ENCODE measurements at regions not wholly inside any gene's neighbourhood (a gene's known extent, or its start where the extent isn't known, plus 50 kb on each side); places are given as distances from the start of the nearest gene placed in this dataset.

DNA sequence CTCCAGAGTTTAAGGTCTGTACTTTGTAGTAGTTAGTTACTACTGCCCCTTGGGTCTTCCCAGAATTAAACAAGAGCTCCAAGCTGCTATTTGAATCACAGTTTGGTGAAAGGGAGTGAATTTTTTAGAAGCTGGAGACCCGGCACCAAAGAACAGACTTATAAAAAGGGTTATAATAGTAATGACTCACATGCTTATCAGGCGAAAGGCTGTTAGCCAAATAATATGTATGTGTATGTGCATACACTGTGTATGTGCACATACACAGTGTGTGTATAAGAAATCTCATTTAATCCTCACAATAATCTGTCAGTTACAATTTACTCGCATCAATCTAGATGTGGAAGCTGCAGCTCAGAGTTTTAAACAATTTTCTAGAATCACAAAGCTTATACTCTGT, 59.5 kb upstream of the ITGA1 start:
- Histone ChIP-seq H3K9me3 (ENCODE audit: low read length) (no peaks in the 10 kb centered on the region), H2AFZ (ENCODE audit: low read depth, low read length) (no peak overlapping the region), H3K9me2 (ENCODE audit: insufficient read depth, low read length) (no peaks in the 10 kb centered on the region), H3K27ac (ENCODE audit: low read length) (no peak overlapping the region), H3K36me3 (ENCODE audit: insufficient read depth, low read length) (no peaks in the 10 kb centered on the region), H4K20me1 (ENCODE audit: insufficient read depth) (no peaks in the 10 kb centered on the region), H3K79me2 (replicated peaks; ENCODE audit: insufficient read depth, low read length) (no peaks in the 10 kb centered on the region), H3F3A (ENCODE audit: insufficient read depth, low read length, poor library complexity, severe bottlenecking) (no peaks in the 10 kb centered on the region), H3K27me3 (ENCODE audit: insufficient read depth, low read depth, low read length) (no peaks in the 10 kb centered on the region), H3K4me2 (ENCODE audit: low read length) (no peak overlapping the region), H3K9ac (ENCODE audit: low read length) (no peak overlapping the region), H3K4me3 (ENCODE audit: low read length) (no peak overlapping the region)
- TF ChIP-seq EZH2 (IDR thresholded peaks at IDR 0.05; ENCODE audit: borderline replicate concordance, insufficient read depth, low read length, poor library complexity, severe bottlenecking) (no peak), RAD21 (conservative IDR thresholded peaks at IDR 0.05) (no peak), SMC3 (conservative IDR thresholded peaks at IDR 0.05; ENCODE audit: poor library complexity) (no peak), REST (IDR thresholded peaks at IDR 0.05; ENCODE audit: borderline replicate concordance) (no peak), MXI1 (conservative IDR thresholded peaks at IDR 0.05; ENCODE audit: poor library complexity, severe bottlenecking) (no peak), EP300 (conservative IDR thresholded peaks at IDR 0.05; ENCODE audit: poor library complexity, severe bottlenecking) (no peak), TAF1 (IDR thresholded peaks at IDR 0.05; ENCODE audit: low read depth) (no peak), POLR2AphosphoS5 (IDR thresholded peaks at IDR 0.05) (no peak)
- TF ChIP-seq, protein P1, sequence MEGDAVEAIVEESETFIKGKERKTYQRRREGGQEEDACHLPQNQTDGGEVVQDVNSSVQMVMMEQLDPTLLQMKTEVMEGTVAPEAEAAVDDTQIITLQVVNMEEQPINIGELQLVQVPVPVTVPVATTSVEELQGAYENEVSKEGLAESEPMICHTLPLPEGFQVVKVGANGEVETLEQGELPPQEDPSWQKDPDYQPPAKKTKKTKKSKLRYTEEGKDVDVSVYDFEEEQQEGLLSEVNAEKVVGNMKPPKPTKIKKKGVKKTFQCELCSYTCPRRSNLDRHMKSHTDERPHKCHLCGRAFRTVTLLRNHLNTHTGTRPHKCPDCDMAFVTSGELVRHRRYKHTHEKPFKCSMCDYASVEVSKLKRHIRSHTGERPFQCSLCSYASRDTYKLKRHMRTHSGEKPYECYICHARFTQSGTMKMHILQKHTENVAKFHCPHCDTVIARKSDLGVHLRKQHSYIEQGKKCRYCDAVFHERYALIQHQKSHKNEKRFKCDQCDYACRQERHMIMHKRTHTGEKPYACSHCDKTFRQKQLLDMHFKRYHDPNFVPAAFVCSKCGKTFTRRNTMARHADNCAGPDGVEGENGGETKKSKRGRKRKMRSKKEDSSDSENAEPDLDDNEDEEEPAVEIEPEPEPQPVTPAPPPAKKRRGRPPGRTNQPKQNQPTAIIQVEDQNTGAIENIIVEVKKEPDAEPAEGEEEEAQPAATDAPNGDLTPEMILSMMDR (IDR thresholded peaks at IDR 0.05; ENCODE audit: poor library complexity, severe bottlenecking): no peak

- Histone ChIP-seq H3K9me2 (ENCODE audit: insufficient read depth, low read length) (no peaks in the 10 kb centered on the region), H3K4me2 (ENCODE audit: low read length) (no peak overlapping the region), H3F3A (ENCODE audit: insufficient read depth, low read length, poor library complexity, severe bottlenecking) (no peaks in the 10 kb centered on the region), H3K27me3 (ENCODE audit: insufficient read depth, low read depth, low read length) (no peaks in the 10 kb centered on the region), H3K27ac (ENCODE audit: low read length) (no peak overlapping the region), H4K20me1 (ENCODE audit: insufficient read depth) (no peaks in the 10 kb centered on the region), H3K9ac (ENCODE audit: low read length) (no peak overlapping the region), H3K9me3 (ENCODE audit: low read length) (no peaks in the 10 kb centered on the region), H3K4me3 (ENCODE audit: low read length) (no peak overlapping the region), H2AFZ (ENCODE audit: low read depth, low read length) (no peak overlapping the region), H3K79me2 (replicated peaks; ENCODE audit: insufficient read depth, low read length) (no peaks in the 10 kb centered on the region), H3K36me3 (ENCODE audit: insufficient read depth, low read length) (no peaks in the 10 kb centered on the region)
- TF ChIP-seq, protein P1 (IDR thresholded peaks at IDR 0.05; ENCODE audit: poor library complexity, severe bottlenecking): no peak
These were observed 59.0 kb upstream of the ITGA1 start for GRCh38 chr5:52728686-52729085.
